ENCODE measurements at regions not wholly inside any gene's neighbourhood (a gene's known extent, or its start where the extent isn't known, plus 50 kb on each side); places are given as distances from the start of the nearest gene placed in this dataset.

DNA sequence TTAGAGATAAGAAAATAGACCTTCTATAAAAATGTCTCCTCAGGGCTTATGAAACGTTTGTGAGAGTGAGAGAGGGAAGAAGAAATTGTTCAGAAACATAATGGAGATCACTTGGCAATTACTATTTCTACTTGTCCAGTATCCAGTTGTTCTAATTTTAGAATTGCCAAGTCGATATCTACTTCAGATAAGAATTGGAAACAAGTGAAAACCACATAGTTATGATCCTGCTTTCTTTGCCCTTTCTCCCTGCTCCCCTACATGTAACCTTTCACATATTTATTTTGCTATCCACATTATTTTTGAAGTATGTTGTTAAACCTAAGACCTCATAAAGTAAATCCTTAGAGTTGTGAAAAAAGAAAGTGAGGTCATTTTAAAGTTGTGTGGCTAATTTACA, 1154.7 kb upstream of the ADGRL2 start:
- no peak overlapping the region for H3K27ac ChIP-seq
- TF ChIP-seq CTCF (IDR thresholded peaks at IDR 0.05) = no peak
- TF ChIP-seq ZFX (IDR thresholded peaks at IDR 0.05; ENCODE audit: borderline replicate concordance) = no peak

DNA sequence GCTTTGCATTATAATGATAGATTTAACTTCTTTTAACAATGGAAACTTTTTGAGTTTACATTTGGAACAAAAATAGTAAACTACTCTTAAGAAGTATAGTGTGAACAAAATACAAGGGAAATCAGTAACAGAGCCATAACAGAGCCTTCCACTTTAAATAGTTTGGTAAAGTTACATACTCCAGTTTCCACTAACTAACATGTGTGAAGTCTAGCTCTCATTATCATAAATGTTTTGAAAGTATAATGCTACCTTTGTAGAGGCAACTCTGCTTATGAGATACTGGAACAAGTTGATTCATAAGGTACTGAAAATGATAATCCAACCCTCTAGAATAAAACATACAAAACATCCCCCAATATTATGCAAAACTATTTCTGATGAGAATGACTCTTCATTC, 1155.1 kb upstream of the ADGRL2 start:
- no peak overlapping the region for H3K27ac ChIP-seq

DNA sequence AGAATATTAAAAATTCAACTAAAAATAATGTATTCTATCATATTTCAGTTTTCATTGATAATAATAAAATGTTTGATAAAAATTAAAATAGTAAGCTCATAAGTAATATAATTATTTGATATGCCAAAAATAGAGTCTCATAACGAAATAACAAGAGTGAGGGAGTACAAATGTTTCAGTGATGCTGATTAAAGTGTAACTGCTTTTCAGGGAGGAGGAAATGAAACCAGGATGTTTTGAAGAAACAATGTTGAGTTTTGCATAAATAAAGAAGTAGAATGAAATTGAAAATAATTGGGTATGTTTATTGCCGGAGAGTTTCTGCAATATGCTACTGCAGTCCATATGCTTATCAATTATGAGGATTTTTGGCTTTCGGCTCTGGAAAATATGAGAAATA, 1159.8 kb upstream of the ADGRL2 start:
- no peak overlapping the region for H3K27ac ChIP-seq
- TF ChIP-seq CTCF (IDR thresholded peaks at IDR 0.05) (no peak), ZFX (IDR thresholded peaks at IDR 0.05; ENCODE audit: borderline replicate concordance) (no peak)

More for the DNA sequence above, 1155.1 kb upstream of the ADGRL2 start:
- TF ChIP-seq CTCF (IDR thresholded peaks at IDR 0.05) = no peak

DNA sequence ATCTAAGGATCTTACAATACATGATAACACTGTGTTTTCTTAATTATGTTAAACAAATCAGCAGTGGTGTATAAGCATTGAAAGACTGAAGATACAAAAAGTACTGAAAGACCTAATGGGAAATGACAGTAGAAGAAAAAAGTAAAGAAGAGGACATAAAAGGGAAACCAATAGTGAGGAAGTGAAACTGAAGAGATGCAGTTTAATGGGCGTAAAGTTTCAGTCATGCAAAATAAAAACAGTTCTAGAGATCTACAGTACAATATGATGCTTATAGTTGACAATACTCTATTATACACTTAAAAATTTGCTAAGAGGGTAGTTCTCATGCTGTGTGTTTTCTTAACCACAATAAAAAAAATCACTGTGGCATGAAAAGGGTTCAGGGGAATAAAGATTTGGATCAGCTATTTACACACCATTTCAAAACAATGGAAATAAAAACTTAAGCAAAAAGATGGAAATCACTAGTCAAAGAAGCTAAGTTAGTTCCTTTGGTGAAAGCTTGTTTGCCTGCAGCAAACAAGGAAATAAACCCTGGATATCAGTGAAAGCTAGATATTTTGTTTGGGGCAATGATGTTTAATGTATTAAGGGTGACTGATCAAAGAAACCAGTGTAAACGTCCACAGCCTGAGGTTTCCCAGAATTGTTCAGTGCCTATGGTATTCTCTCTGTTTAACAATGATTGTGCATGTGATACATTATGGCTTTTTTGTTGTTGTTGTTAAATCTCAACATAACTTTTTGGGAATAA, 1160.8 kb upstream of the ADGRL2 start:
- H3K27ac ChIP-seq = no peak overlapping the region

DNA sequence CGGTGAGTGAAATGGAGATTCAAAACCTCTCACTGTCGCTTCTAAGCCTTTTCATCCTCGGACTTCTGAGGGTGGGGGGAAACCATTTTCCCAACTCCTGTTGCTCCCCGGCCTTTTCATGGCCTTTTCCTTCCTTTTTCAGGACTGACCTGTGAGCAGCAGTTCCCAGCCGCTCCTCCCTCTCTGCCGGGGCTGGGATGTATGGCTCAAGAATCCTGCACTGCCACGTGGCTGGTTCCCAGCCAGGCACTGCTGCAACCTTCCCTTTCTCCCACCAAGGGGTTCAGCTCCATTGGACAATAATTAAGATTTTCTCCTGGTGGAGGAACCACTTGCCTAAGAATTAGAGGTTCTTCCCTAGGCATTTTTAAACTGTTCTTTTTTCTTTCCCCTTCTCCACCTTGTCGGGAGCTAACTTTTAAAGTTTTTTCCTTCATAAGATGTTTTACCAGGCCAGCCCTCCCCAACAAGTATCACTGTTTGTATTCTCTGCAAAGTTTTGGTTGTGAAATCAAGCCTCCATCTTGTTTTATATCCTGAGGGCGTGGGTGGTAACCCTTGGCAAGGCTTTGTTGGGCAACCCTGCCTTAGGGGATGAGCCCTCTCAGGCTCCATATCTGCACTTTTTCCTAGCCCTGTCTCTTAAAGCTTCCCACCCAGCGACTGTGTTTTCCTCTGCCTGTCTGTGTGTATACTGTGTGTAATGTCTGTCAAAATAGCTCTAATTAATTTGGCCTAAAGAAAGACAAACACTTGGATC, 1166.6 kb upstream of the ADGRL2 start:
- no peak for TF ChIP-seq ZFX (IDR thresholded peaks at IDR 0.05; ENCODE audit: borderline replicate concordance)
- no peak overlapping the region for H3K27ac ChIP-seq

More for the DNA sequence above, 1160.8 kb upstream of the ADGRL2 start:
- no peak for TF ChIP-seq ZFX (IDR thresholded peaks at IDR 0.05; ENCODE audit: borderline replicate concordance)
- no peak for TF ChIP-seq CTCF (IDR thresholded peaks at IDR 0.05)

- no peak overlapping the region for H3K27ac ChIP-seq
- TF ChIP-seq ZFX (IDR thresholded peaks at IDR 0.05; ENCODE audit: borderline replicate concordance) = no peak
- no peak for TF ChIP-seq CTCF (IDR thresholded peaks at IDR 0.05)
Observed at GRCh38 chr1:80632284-80632683, 1168.5 kb upstream of the ADGRL2 start.

DNA sequence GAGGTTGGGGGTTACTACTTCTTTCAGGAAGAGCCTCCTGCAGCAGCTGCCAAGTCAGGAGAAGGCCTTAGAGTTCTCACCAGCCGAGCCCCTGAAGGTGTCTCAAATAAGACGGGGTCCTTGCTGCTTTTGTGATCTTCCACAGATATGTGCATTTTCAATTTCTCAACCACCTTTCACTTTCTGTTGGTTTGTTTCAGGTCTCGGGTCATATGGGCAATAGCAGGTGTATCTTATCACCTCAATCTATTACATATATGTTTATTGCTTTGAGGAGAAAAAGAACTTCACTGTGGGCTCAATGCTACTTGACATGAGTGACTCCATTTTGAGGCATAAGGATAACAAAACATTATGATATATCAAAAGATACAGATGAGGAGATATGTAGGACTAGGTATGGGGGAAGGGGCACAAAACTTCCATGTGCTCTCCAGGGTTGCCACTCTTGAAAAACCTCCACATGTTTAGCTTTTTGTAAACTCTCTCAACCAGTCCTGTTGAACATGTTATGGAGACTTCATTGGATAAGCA, 1171.4 kb upstream of the ADGRL2 start:
- H3K27ac ChIP-seq = no peak overlapping the region
- no peak for TF ChIP-seq CTCF (IDR thresholded peaks at IDR 0.05)
- TF ChIP-seq ZFX (IDR thresholded peaks at IDR 0.05; ENCODE audit: borderline replicate concordance) = no peak
